Stimulated activated CD8-positive, alpha-beta memory T cell treated with anti-CD3 and anti-CD28 coated beads, Interleukin-4, amount 100 ng/mL, for 24 hours (primary cell): ENCODE measurements at regions not wholly inside any gene's neighbourhood (a gene's known extent, or its start where the extent isn't known, plus 50 kb on each side); places are given as distances from the start of the nearest gene placed in this dataset.
"Not testable (repeated sequence)": the region's sequence is repeated elsewhere in the genome, so short reads cannot be mapped to it uniquely, and the experiment has no call there.

Experiments used
- DNase-seq: peaks from one replicate; pipeline ENCODE4 v3.0.0-alpha.2; 2020; ENCODE audit warnings: low read depth

GRCh38 chr1:4219111-4219510 is 319.0 kb upstream of the C1orf174 start:
- DNase-seq = no peak

GRCh38 chr1:4219826-4220225 is 319.8 kb upstream of the C1orf174 start:
- DNase-seq = no peak

GRCh38 chr1:4220362-4220761 is 320.3 kb upstream of the C1orf174 start:
- no peak for DNase-seq

GRCh38 chr1:4221107-4221506 is 321.0 kb upstream of the C1orf174 start:
- DNase-seq = no peak

- no peak for DNase-seq
These were observed 324.8 kb upstream of the C1orf174 start for GRCh38 chr1:4224684-4225467.

GRCh38 chr1:4227986-4228385 is 327.9 kb upstream of the C1orf174 start:
- DNase-seq = no peak

GRCh38 chr1:4253935-4254334 is 353.9 kb upstream of the C1orf174 start:
- DNase-seq = no peak

- DNase-seq = no peak
These were observed 356.3 kb upstream of the C1orf174 start for GRCh38 chr1:4256351-4256750.

GRCh38 chr1:4258146-4258777 is 358.2 kb upstream of the C1orf174 start:
- DNase-seq = not testable (repeated sequence)

- DNase-seq = no peak
These were observed 361.3 kb upstream of the C1orf174 start for GRCh38 chr1:4261327-4261726.

GRCh38 chr1:4262665-4263064 is 362.6 kb upstream of the C1orf174 start:
- DNase-seq = no peak

- DNase-seq = no peak
These were observed 363.6 kb upstream of the C1orf174 start for GRCh38 chr1:4263699-4264098.

GRCh38 chr1:4265836-4266235 is 365.8 kb upstream of the C1orf174 start:
- DNase-seq = no peak

- no peak for DNase-seq
These were observed 367.5 kb upstream of the C1orf174 start for GRCh38 chr1:4267381-4268261.

- no peak for DNase-seq
These were observed 368.3 kb upstream of the C1orf174 start for GRCh38 chr1:4268262-4268888.

GRCh38 chr1:4268889-4269284 is 368.8 kb upstream of the C1orf174 start:
- DNase-seq = no peak

- no peak for DNase-seq
These were observed 369.3 kb upstream of the C1orf174 start for GRCh38 chr1:4269330-4269729.

GRCh38 chr1:4269952-4270570 is 370.0 kb upstream of the C1orf174 start:
- DNase-seq = no peak

GRCh38 chr1:4270651-4271337 is 370.7 kb upstream of the C1orf174 start:
- no peak for DNase-seq

- no peak for DNase-seq
These were observed 371.4 kb upstream of the C1orf174 start for GRCh38 chr1:4271338-4271998.

- DNase-seq = no peak
These were observed 372.5 kb upstream of the C1orf174 start for GRCh38 chr1:4272568-4272967.
